K562 (cell line): ENCODE measurements at regions not wholly inside any gene's neighbourhood (a gene's known extent, or its start where the extent isn't known, plus 50 kb on each side); places are given as distances from the start of the nearest gene placed in this dataset.

Source experiments
- GATAD2B ChIP-seq: fragments of 450-650 bp; IDR thresholded peaks from 2 replicates; pipeline ENCODE4 v1.6.1; 2017; ENCODE audit warnings: mild to moderate bottlenecking, borderline replicate concordance
- MTA3 ChIP-seq: fragments of 450-650 bp; formaldehyde crosslinking; IDR thresholded peaks from 2 replicates; pipeline ENCODE4 v1.6.1; 2017; ENCODE audit warnings: mild to moderate bottlenecking, borderline replicate concordance
- NR4A1 ChIP-seq, 2 experiments: fragments of 250-450 bp in 1 of 2; fragments of 450-650 bp in 1 of 2; sonication (Bioruptor Pico) in 1 of 2; IDR thresholded peaks; 2 replicates each; pipeline versions ENCODE4 v1.4.0 to v1.6.1; 2016 to 2020; ENCODE audit warnings: mild to moderate bottlenecking in 2 of 2, missing compliant biosample characterization in 1 of 2, missing genetic modification characterization in 1 of 2, moderate library complexity in 1 of 2
- NUFIP1 ChIP-seq: fragments of 450-650 bp; IDR thresholded peaks from 2 replicates; pipeline ENCODE4 v1.6.1; 2018; ENCODE audit not compliant: partially characterized antibody
- USF2 ChIP-seq: sonication (generic); formaldehyde crosslinking; IDR thresholded peaks from 2 replicates; pipeline ENCODE4 v1.5.0; 2020; ENCODE audit warnings: missing genetic modification reagents
- ZBTB1 ChIP-seq: sonication (generic); formaldehyde crosslinking; IDR thresholded peaks from 2 replicates; pipeline ENCODE4 v1.8.1; 2023; ENCODE audit warnings: missing genetic modification reagents, low read depth, mild to moderate bottlenecking, borderline replicate concordance

- no peak for TF ChIP-seq USF2 (CRISPR knock-in tag)
- TF ChIP-seq ZBTB1 = no peak
- no peak for TF ChIP-seq MTA3
- TF ChIP-seq GATAD2B = no peak
- no peak for TF ChIP-seq NUFIP1
- TF ChIP-seq NR4A1 (CRISPR knock-in tag; IDR thresholded peaks at IDR 0.05) = no peak
- no peak for TF ChIP-seq NR4A1 (tag; IDR thresholded peaks at IDR 0.05)
Observed at GRCh38 chr4:19905024-19905423, 346.7 kb upstream of the SLIT2 start.
